HK-2 (cell line): ENCODE measurements at regions not wholly inside any gene's neighbourhood (a gene's known extent, or its start where the extent isn't known, plus 50 kb on each side); places are given as distances from the start of the nearest gene placed in this dataset.
"Not testable (repeated sequence)": the region's sequence is repeated elsewhere in the genome, so short reads cannot be mapped to it uniquely, and the experiment has no call there.

ENCODE experiments used
- DNase-seq: peaks from one replicate; pipeline ENCODE4 v3.0.0-alpha.2; 2018; ENCODE audit not compliant: unreplicated experiment

- DNase-seq = not testable (repeated sequence)
Observed at GRCh38 chr2:111445941-111446340, 325.2 kb downstream of the BCL2L11 start.

GRCh38 chr2:111447482-111447881 lies 326.8 kb downstream of the BCL2L11 start:
- DNase-seq = not testable (repeated sequence)

GRCh38 chr2:111448796-111449195 lies 328.1 kb downstream of the BCL2L11 start:
- not testable (repeated sequence) for DNase-seq

GRCh38 chr2:111450526-111450925 lies 329.8 kb downstream of the BCL2L11 start:
- not testable (repeated sequence) for DNase-seq

GRCh38 chr2:111451692-111452199 lies 331.0 kb downstream of the BCL2L11 start:
- DNase-seq = not testable (repeated sequence)

- not testable (repeated sequence) for DNase-seq
Observed at GRCh38 chr2:111452208-111452607, 331.5 kb downstream of the BCL2L11 start.

- not testable (repeated sequence) for DNase-seq
Observed at GRCh38 chr2:111453308-111453707, 332.6 kb downstream of the BCL2L11 start.

- DNase-seq = not testable (repeated sequence)
Observed at GRCh38 chr2:111453816-111454215, 333.1 kb downstream of the BCL2L11 start.

GRCh38 chr2:111454404-111454803 lies 333.7 kb downstream of the BCL2L11 start:
- DNase-seq = not testable (repeated sequence)

GRCh38 chr2:111455016-111456015 lies 334.6 kb downstream of the BCL2L11 start:
- DNase-seq = not testable (repeated sequence)

GRCh38 chr2:111457191-111457590 lies 336.5 kb downstream of the BCL2L11 start:
- DNase-seq = not testable (repeated sequence)

- DNase-seq = not testable (repeated sequence)
Observed at GRCh38 chr2:111460901-111461300, 340.2 kb downstream of the BCL2L11 start.

- DNase-seq = not testable (repeated sequence)
Observed at GRCh38 chr2:111461831-111462230, 341.1 kb downstream of the BCL2L11 start.

- not testable (repeated sequence) for DNase-seq
Observed at GRCh38 chr2:111462572-111462971, 341.9 kb downstream of the BCL2L11 start.

- DNase-seq = not testable (repeated sequence)
Observed at GRCh38 chr2:111463238-111463848, 342.6 kb downstream of the BCL2L11 start.

- DNase-seq = not testable (repeated sequence)
Observed at GRCh38 chr2:111463956-111464355, 343.2 kb downstream of the BCL2L11 start.

- DNase-seq = not testable (repeated sequence)
Observed at GRCh38 chr2:111464367-111464766, 343.7 kb downstream of the BCL2L11 start.

GRCh38 chr2:111465521-111465920 lies 344.8 kb downstream of the BCL2L11 start:
- not testable (repeated sequence) for DNase-seq

GRCh38 chr2:111466744-111467143 lies 346.0 kb downstream of the BCL2L11 start:
- peak; percentile 13 for DNase-seq

GRCh38 chr2:111470924-111471323 lies 350.2 kb downstream of the BCL2L11 start:
- DNase-seq = not testable (repeated sequence)

GRCh38 chr2:111471791-111472530 lies 351.2 kb downstream of the BCL2L11 start:
- not testable (repeated sequence) for DNase-seq
